ENCODE measurements at regions not wholly inside any gene's neighbourhood (a gene's known extent, or its start where the extent isn't known, plus 50 kb on each side); places are given as distances from the start of the nearest gene placed in this dataset.

- H2BK5ac ChIP-seq (ENCODE audit: insufficient read length, low read length) = no peak overlapping the region
- WGBS (ENCODE audit: extremely low coverage, insufficient read length, low lambda C conversion rate) = no CpG with 5 or more reads among the region's 7 CpGs
- no peak overlapping the region for H3K27ac ChIP-seq (ENCODE audit: insufficient read length, low read depth, low read length)
- no peak overlapping the region for H2BK15ac ChIP-seq (ENCODE audit: low read depth, low read length)
- Mint-ChIP-seq H3K9me3 (no peaks in the 10 kb centered on the region; a peak in 1 of 5 replicates), H3K27me3 (ENCODE audit: low read depth) (peaks cover 5% of the 10 kb centered on the region), H3K4me3 (no peak overlapping the region), H3K4me1 (peaks cover 10 to 15% of the 10 kb centered on the region in 2 experiments), H3K27ac (no peak overlapping the region), H3K36me3 (ENCODE audit: insufficient read depth in 1 of 3, low read depth in 3 of 3) (no peaks in the 10 kb centered on the region)
- no peak for DNase-seq
- no peak overlapping the region for H2BK20ac ChIP-seq (ENCODE audit: low read depth, low read length, poor library complexity, severe bottlenecking)
- H3K9ac ChIP-seq (ENCODE audit: extremely low read depth, insufficient read length, low read length) = no peak overlapping the region
- no peak for TF ChIP-seq CTCF (conservative IDR thresholded peaks at IDR 0.05)
- H4K91ac ChIP-seq (ENCODE audit: insufficient read length, low read depth, low read length) = no peak overlapping the region
- H3K56ac ChIP-seq (ENCODE audit: insufficient read length, low read depth, low read length) = no peak overlapping the region
- no peaks in the 10 kb centered on the region; the same call in 1 of the 2 replicates for H3K27me3 ChIP-seq (ENCODE audit: insufficient read depth, low read length)
- no peaks in the 10 kb centered on the region for H3K23me2 ChIP-seq (ENCODE audit: insufficient read length, low read depth, low read length, poor library complexity, severe bottlenecking)
- no peak overlapping the region for H4K5ac ChIP-seq (ENCODE audit: insufficient read length, low read depth, low read length)
- H3K18ac ChIP-seq (ENCODE audit: insufficient read length, low read depth, low read length) = no peak overlapping the region
- no peak overlapping the region for H3K4ac ChIP-seq (ENCODE audit: low read depth, low read length)
- H3K4me2 ChIP-seq (ENCODE audit: insufficient read depth, insufficient read length, low read length) = no peak overlapping the region
- H4K8ac ChIP-seq (replicated peaks; ENCODE audit: insufficient read length, low read depth, low read length) = no peak overlapping the region
- no peaks in the 10 kb centered on the region for H3K79me1 ChIP-seq (ENCODE audit: insufficient read depth, low read depth, low read length, poor library complexity, severe bottlenecking)
- H3T11ph ChIP-seq (ENCODE audit: low read length) = no peak overlapping the region
- no peaks in the 10 kb centered on the region for H4K20me1 ChIP-seq (ENCODE audit: control insufficient read depth, insufficient read depth, insufficient read length)
- H3K4me1 ChIP-seq (ENCODE audit: insufficient read depth, low read length) = peaks cover 2% of the 10 kb centered on the region; the same call in 1 of the 2 replicates
- no peaks in the 10 kb centered on the region for H3K9me3 ChIP-seq (ENCODE audit: control insufficient read depth, low read depth, low read length)
- H3K14ac ChIP-seq (ENCODE audit: insufficient read depth, low read length) = no peak overlapping the region
- no peak overlapping the region for H2AFZ ChIP-seq (ENCODE audit: low read length)
- no peak overlapping the region for H2BK120ac ChIP-seq (ENCODE audit: low read depth, low read length, poor library complexity, severe bottlenecking)
- H2AK5ac ChIP-seq (ENCODE audit: insufficient read length, low read length) = no peak overlapping the region
- no peak overlapping the region for H3K23ac ChIP-seq (ENCODE audit: insufficient read length, low read depth, low read length)
- no peaks in the 10 kb centered on the region for H3K79me2 ChIP-seq (ENCODE audit: insufficient read depth, low read length)
- no peak overlapping the region for H2BK12ac ChIP-seq (ENCODE audit: insufficient read length, low read depth, low read length)
Observed at GRCh38 chr11:130815956-130816355, 100.3 kb downstream of the SNX19 start.

Data from H9 (cell line).